ENCODE measurements at regions not wholly inside any gene's neighbourhood (a gene's known extent, or its start where the extent isn't known, plus 50 kb on each side); places are given as distances from the start of the nearest gene placed in this dataset.

DNA sequence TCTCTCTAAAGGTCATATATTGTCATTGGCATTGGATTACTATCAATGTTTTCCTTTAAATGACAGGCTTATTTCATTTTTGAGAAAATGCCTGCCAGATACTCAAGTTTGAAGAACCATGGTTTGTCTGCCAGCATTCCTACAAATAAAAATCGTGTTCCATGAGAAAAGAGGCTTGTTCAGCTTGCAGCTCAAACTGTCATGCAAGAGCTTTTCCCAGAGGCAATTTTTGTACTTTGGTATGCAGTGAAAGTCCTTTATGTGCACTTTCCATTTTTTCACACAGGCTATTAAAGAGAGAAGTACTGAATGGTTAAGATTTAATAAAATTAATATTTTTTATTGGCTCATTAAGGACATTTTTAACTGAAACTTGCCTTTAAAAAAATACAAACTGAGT lies 110.4 kb downstream of the FBXO4 start:
- TF ChIP-seq, protein P1, sequence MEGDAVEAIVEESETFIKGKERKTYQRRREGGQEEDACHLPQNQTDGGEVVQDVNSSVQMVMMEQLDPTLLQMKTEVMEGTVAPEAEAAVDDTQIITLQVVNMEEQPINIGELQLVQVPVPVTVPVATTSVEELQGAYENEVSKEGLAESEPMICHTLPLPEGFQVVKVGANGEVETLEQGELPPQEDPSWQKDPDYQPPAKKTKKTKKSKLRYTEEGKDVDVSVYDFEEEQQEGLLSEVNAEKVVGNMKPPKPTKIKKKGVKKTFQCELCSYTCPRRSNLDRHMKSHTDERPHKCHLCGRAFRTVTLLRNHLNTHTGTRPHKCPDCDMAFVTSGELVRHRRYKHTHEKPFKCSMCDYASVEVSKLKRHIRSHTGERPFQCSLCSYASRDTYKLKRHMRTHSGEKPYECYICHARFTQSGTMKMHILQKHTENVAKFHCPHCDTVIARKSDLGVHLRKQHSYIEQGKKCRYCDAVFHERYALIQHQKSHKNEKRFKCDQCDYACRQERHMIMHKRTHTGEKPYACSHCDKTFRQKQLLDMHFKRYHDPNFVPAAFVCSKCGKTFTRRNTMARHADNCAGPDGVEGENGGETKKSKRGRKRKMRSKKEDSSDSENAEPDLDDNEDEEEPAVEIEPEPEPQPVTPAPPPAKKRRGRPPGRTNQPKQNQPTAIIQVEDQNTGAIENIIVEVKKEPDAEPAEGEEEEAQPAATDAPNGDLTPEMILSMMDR (optimal IDR thresholded peaks at IDR 0.05 in 1 of 3, IDR thresholded peaks at IDR 0.05 in 1 of 3, conservative IDR thresholded peaks at IDR 0.05 in 1 of 3; ENCODE audit: extremely low read depth in 1 of 3, insufficient read depth in 2 of 3, low read length in 3 of 3) = no peak
- no peak for TF ChIP-seq EZH2 (IDR thresholded peaks at IDR 0.05; ENCODE audit: low read length)
